ENCODE measurements at regions not wholly inside any gene's neighbourhood (a gene's known extent, or its start where the extent isn't known, plus 50 kb on each side); places are given as distances from the start of the nearest gene placed in this dataset.
"Not testable (repeated sequence)": the region's sequence is repeated elsewhere in the genome, so short reads cannot be mapped to it uniquely, and the experiment has no call there.

DNA sequence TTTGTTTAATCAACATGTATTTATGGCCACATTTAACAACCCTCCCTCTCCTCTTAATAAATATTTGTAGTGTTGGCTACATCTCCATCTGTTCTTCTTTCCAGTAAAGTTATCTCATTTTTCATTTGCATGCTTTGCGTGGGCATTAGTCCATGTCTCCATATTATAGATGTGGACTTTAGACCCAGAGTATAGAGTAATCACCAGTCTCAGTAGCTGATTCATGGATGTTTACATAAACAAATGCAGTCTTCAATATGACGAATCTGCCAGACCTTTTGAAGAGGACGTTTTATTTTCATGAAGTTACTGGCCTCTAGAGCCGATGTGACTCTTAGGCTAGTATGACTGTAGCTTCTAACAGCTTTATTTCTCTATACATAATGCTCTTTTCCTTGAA, 1546.2 kb downstream of the OLFM4 start:
- Histone ChIP-seq H3K4me1 (ENCODE audit: control insufficient read depth, insufficient read depth, low read length, poor library complexity, severe bottlenecking) (no peaks in the 10 kb centered on the region), H3K36me3 (ENCODE audit: control insufficient read depth, insufficient read depth, low read length) (no peaks in the 10 kb centered on the region), H3K27ac (ENCODE audit: low read depth, low read length, severe bottlenecking) (no peak overlapping the region), H3K4me3 (ENCODE audit: extremely low read depth, insufficient read depth, low read length, poor library complexity, severe bottlenecking) (no peak overlapping the region), H3K9me3 (ENCODE audit: control insufficient read depth, low read length) (no peaks in the 10 kb centered on the region)
- 90 to 100% methylated on average over 2 of the region's 4 CpGs for WGBS, 2 experiments (ENCODE audit: insufficient coverage in 2 of 2)

DNA sequence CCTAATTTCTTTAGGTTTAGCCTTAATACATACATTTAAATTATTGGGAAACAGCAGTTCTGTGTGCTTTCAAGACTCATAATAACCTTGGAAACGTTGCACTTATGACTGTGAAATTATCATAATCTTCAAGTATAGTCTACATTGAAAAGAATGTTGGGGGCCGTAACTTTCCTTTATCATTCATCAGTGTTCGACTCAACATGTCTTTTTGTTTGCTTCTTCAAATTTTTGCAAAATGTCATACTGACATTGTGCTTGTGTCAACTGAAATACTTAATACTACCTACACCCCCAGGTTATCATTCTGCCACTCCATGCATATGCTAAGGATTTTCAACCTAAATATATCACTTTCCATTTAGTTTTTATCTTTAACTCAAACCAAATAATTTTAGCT, 1562.9 kb downstream of the OLFM4 start:
- Histone ChIP-seq H3K36me3 (ENCODE audit: control insufficient read depth, insufficient read depth, low read length) (no peaks in the 10 kb centered on the region), H3K27ac (ENCODE audit: low read depth, low read length, severe bottlenecking) (no peak overlapping the region), H3K4me3 (ENCODE audit: extremely low read depth, insufficient read depth, low read length, poor library complexity, severe bottlenecking) (no peak overlapping the region), H3K4me1 (ENCODE audit: control insufficient read depth, insufficient read depth, low read length, poor library complexity, severe bottlenecking) (no peaks in the 10 kb centered on the region), H3K9me3 (ENCODE audit: control insufficient read depth, low read length) (no peaks in the 10 kb centered on the region)
- WGBS, 2 experiments (ENCODE audit: insufficient coverage in 2 of 2) = 80 to 89% methylated on average over 1 to 3 of the region's 3 CpGs

DNA sequence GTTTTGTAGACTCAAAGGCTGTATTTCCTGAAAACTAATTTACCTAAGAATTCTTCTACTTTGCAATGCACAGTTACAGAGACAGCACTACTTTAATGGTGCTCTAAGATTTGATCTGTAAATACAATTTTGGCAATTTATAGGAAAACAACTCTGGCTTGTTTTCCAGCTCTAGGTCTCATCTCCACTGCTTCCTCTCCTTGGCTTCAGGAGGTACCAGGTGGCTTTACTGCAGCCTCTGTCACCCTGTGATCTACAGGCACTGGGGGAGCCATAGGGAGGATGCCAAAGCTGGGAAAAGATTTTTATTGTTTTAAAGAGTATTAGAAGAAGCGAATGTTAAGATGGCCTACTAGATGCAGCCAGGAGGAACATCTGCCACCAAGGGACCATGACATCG, 1563.6 kb downstream of the OLFM4 start:
- Histone ChIP-seq H3K4me3 (ENCODE audit: extremely low read depth, insufficient read depth, low read length, poor library complexity, severe bottlenecking) (no peak overlapping the region), H3K9me3 (ENCODE audit: control insufficient read depth, low read length) (no peaks in the 10 kb centered on the region), H3K4me1 (ENCODE audit: control insufficient read depth, insufficient read depth, low read length, poor library complexity, severe bottlenecking) (no peaks in the 10 kb centered on the region), H3K36me3 (ENCODE audit: control insufficient read depth, insufficient read depth, low read length) (no peaks in the 10 kb centered on the region), H3K27ac (ENCODE audit: low read depth, low read length, severe bottlenecking) (no peak overlapping the region)
- 88 to 100% methylated on average over 2 of the region's 2 CpGs for WGBS, 2 experiments (ENCODE audit: insufficient coverage in 2 of 2)

DNA sequence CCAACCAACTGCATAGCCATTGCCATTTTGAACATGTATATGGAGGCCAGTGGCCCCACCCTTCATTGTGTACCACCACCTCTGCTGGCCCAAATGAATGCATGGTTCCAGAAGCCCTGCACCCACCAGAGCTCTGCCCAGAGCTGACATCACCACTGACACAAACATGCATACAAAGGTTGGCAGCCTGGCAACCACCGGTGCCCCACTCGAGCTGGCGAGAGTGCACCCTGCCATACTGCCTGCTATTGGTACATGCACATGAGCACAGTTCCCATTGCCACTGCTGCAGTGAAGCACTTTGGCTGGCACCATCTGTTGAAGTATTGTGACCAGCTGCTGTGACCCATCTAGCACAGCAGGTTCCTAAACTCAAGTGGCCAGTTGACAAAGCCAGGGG, 1564.9 kb downstream of the OLFM4 start:
- H3K36me3 ChIP-seq (ENCODE audit: control insufficient read depth, insufficient read depth, low read length) = no peaks in the 10 kb centered on the region
- H3K9me3 ChIP-seq (ENCODE audit: control insufficient read depth, low read length) = no peaks in the 10 kb centered on the region
- no peaks in the 10 kb centered on the region for H3K4me1 ChIP-seq (ENCODE audit: control insufficient read depth, insufficient read depth, low read length, poor library complexity, severe bottlenecking)
- WGBS, 2 experiments (ENCODE audit: insufficient coverage in 2 of 2) = 93 to 100% methylated on average over 3 of the region's 3 CpGs
- no peak overlapping the region for H3K4me3 ChIP-seq (ENCODE audit: extremely low read depth, insufficient read depth, low read length, poor library complexity, severe bottlenecking)
- no peak overlapping the region for H3K27ac ChIP-seq (ENCODE audit: low read depth, low read length, severe bottlenecking)

DNA sequence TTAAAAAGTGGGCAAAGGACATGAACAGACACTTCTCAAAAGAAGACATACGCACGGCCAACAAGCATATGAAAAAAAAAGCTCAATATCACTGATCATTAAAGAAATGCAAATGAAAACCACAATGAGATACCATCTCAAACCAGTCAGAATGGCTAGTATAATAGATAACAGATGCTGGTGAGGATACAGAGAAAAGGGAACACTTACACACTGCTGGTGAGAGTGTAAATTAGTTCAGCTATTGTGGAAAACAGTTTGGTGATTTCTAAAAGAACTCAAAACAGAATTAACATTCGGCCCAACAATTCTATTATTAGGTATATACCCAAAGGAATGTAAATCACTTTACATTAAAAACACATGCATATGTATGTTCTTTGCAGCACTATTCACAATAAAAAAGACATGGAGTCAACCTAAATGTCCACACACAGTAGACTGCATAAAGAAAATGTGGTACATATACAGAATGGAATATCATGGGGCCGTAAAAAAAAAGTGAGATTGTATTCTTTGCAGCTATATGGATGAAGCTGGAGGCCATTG, 1569.0 kb downstream of the OLFM4 start:
- Histone ChIP-seq H3K9me3 (ENCODE audit: control insufficient read depth, low read length) (no peaks in the 10 kb centered on the region), H3K4me1 (ENCODE audit: control insufficient read depth, insufficient read depth, low read length, poor library complexity, severe bottlenecking) (no peaks in the 10 kb centered on the region), H3K36me3 (ENCODE audit: control insufficient read depth, insufficient read depth, low read length) (no peaks in the 10 kb centered on the region), H3K4me3 (ENCODE audit: extremely low read depth, insufficient read depth, low read length, poor library complexity, severe bottlenecking) (no peak overlapping the region), H3K27ac (ENCODE audit: low read depth, low read length, severe bottlenecking) (no peak overlapping the region)
- no CpG with 5 or more reads among the region's 4 CpGs for WGBS, 2 experiments (ENCODE audit: insufficient coverage in 2 of 2)

DNA sequence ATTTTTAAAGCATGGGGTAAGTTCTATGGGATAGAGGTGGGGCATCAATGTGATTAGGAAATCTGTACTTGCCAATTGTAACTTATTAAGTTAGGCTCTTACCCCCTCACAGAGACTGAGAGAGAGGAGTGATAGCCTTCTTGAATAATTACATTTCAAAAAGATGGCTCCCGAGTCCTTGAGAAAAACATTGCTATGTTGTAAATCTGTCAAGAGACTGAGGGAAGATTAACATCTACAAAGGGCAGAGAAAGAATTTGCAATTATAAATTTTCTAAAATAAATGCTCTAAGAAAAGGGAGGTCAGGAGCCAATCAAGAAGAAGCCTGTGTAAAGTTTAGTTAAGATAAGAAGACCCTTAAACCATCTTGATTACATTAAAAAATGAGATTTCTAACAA, 1570.8 kb downstream of the OLFM4 start:
- Histone ChIP-seq H3K4me3 (ENCODE audit: extremely low read depth, insufficient read depth, low read length, poor library complexity, severe bottlenecking) (no peak overlapping the region), H3K9me3 (ENCODE audit: control insufficient read depth, low read length) (no peaks in the 10 kb centered on the region), H3K4me1 (ENCODE audit: control insufficient read depth, insufficient read depth, low read length, poor library complexity, severe bottlenecking) (no peaks in the 10 kb centered on the region), H3K36me3 (ENCODE audit: control insufficient read depth, insufficient read depth, low read length) (no peaks in the 10 kb centered on the region), H3K27ac (ENCODE audit: low read depth, low read length, severe bottlenecking) (no peak overlapping the region)
- WGBS, 2 experiments (ENCODE audit: insufficient coverage in 2 of 2) = no CpG with 5 or more reads among the region's 1 CpG

DNA sequence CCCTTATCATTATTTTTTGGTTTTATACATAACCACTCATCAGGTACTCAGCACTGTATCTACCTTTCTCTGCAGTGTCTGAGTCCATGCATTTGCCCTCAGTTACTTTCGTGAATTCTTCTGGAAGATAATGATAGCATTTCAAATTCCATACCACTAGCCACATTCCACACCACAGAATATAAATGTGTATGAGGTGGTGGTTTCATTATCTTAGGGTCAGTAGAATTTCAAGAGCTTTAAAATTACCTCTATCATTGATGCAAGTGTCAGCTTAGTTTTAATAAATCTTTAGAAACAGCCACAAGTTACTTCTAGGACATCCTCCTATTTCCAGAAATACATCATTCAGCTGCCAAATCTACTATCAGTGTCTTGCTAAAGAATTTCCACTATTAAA, 1578.3 kb downstream of the OLFM4 start:
- no peak overlapping the region for H3K4me3 ChIP-seq (ENCODE audit: extremely low read depth, insufficient read depth, low read length, poor library complexity, severe bottlenecking)
- H3K36me3 ChIP-seq (ENCODE audit: control insufficient read depth, insufficient read depth, low read length) = no peaks in the 10 kb centered on the region
- WGBS, 2 experiments (ENCODE audit: insufficient coverage in 2 of 2) = no CpG with 5 or more reads among the region's 1 CpG
- no peak overlapping the region for H3K27ac ChIP-seq (ENCODE audit: low read depth, low read length, severe bottlenecking)
- H3K4me1 ChIP-seq (ENCODE audit: control insufficient read depth, insufficient read depth, low read length, poor library complexity, severe bottlenecking) = no peaks in the 10 kb centered on the region
- no peaks in the 10 kb centered on the region for H3K9me3 ChIP-seq (ENCODE audit: control insufficient read depth, low read length)

DNA sequence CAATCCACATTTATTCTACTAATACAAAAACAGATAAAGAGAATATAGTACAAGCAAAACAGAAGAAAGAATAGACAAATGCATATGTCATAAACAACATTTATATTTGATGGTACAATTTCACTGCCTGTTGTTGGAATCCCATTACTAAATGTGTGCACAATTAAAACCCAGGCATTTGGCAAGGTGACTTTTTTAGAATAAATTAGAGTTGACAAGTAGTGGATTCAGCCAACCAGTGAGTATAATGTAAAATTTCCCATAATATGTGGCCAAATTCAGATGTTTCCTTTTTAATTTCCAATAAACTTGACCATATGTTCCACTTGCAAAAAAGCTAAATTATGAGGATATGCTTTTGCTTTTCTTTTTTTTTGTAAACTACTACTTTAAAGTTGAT, 1578.8 kb downstream of the OLFM4 start:
- no peak overlapping the region for H3K27ac ChIP-seq (ENCODE audit: low read depth, low read length, severe bottlenecking)
- H3K4me3 ChIP-seq (ENCODE audit: extremely low read depth, insufficient read depth, low read length, poor library complexity, severe bottlenecking) = no peak overlapping the region
- H3K4me1 ChIP-seq (ENCODE audit: control insufficient read depth, insufficient read depth, low read length, poor library complexity, severe bottlenecking) = no peaks in the 10 kb centered on the region
- no peaks in the 10 kb centered on the region for H3K9me3 ChIP-seq (ENCODE audit: control insufficient read depth, low read length)
- H3K36me3 ChIP-seq (ENCODE audit: control insufficient read depth, insufficient read depth, low read length) = no peaks in the 10 kb centered on the region

DNA sequence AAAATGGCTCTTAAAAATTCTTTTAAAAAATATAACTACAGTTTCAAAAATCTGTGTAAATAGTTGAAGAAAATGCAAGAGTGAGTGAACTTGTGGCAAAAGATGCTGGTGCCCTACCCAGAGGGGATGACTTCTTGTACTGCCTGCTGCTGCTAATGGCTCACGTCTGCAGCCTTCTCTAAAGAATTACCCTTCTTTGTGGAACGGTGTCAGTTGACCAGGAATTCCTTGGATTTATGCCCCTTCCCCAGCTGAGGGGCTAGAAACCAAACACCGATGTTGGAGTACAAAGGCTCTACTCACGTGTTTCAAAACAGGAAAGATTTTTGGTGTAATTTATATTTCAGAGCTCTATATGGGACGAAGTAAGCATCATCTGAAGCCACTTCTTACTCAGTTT, 1582.8 kb downstream of the OLFM4 start:
- H3K9me3 ChIP-seq (ENCODE audit: control insufficient read depth, low read length) = no peaks in the 10 kb centered on the region
- H3K4me3 ChIP-seq (ENCODE audit: extremely low read depth, insufficient read depth, low read length, poor library complexity, severe bottlenecking) = no peak overlapping the region
- no peaks in the 10 kb centered on the region for H3K36me3 ChIP-seq (ENCODE audit: control insufficient read depth, insufficient read depth, low read length)
- no peak overlapping the region for H3K27ac ChIP-seq (ENCODE audit: low read depth, low read length, severe bottlenecking)
- H3K4me1 ChIP-seq (ENCODE audit: control insufficient read depth, insufficient read depth, low read length, poor library complexity, severe bottlenecking) = no peaks in the 10 kb centered on the region
- 53 to 66% methylated on average over 2 of the region's 5 CpGs for WGBS, 2 experiments (ENCODE audit: insufficient coverage in 2 of 2)

DNA sequence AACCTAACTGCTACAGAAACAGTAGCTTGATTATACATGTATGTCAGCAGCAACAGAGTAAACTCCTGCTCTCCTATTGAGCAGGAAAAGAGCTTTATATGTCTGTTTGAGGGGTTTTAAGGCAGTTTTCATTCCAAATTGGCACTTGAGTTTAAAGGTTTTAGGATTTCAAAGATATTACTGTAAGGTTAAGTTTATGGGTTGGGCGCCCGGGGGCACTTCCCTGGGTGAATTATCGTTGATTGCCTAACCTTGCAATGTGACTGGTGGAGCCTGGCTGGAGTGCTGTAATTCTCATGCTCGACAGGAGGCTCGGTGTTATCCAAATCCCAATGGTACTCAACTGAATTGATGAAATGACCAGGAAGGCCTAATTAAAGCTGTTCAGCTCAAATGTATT, 1586.1 kb downstream of the OLFM4 start:
- WGBS, 2 experiments (ENCODE audit: insufficient coverage in 2 of 2) = 89 to 90% methylated on average over 5 of the region's 5 CpGs
- no peaks in the 10 kb centered on the region for H3K36me3 ChIP-seq (ENCODE audit: control insufficient read depth, insufficient read depth, low read length)

DNA sequence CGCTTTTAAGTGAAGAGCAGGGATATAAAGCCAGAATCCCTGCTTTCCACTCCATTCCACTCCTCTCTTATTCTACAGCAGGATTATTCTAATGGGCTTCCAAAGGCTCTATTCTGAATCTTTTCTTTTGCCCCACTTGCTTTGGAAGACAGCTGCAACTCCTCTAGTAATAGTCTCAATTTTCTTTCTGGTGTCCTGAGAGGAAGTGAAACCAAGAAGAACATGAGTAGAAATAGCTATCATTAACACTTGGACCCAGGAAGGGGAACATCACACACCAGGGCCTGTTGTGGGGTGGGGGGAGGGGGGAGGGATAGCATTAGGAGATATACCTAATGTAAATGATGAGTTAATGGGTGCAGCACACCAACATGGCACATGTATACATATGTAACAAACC, 1597.9 kb downstream of the OLFM4 start:
- WGBS, 2 experiments (ENCODE audit: insufficient coverage in 2 of 2) = 89 to 100% methylated on average over 1 of the region's 1 CpG
- not testable (repeated sequence) for H3K4me1 ChIP-seq (ENCODE audit: control insufficient read depth, insufficient read depth, low read length, poor library complexity, severe bottlenecking); H3K27ac ChIP-seq (ENCODE audit: low read depth, low read length, severe bottlenecking); H3K36me3 ChIP-seq (ENCODE audit: control insufficient read depth, insufficient read depth, low read length); H3K9me3 ChIP-seq (ENCODE audit: control insufficient read depth, low read length); H3K4me3 ChIP-seq (ENCODE audit: extremely low read depth, insufficient read depth, low read length, poor library complexity, severe bottlenecking)

More for the DNA sequence above, 1586.1 kb downstream of the OLFM4 start:
- Histone ChIP-seq H3K27ac (ENCODE audit: low read depth, low read length, severe bottlenecking) (no peak overlapping the region), H3K9me3 (ENCODE audit: control insufficient read depth, low read length) (no peaks in the 10 kb centered on the region), H3K4me3 (ENCODE audit: extremely low read depth, insufficient read depth, low read length, poor library complexity, severe bottlenecking) (no peak overlapping the region), H3K4me1 (ENCODE audit: control insufficient read depth, insufficient read depth, low read length, poor library complexity, severe bottlenecking) (no peaks in the 10 kb centered on the region)

Measured in mesodermal cell (in vitro differentiated cells).